GM19238 (cell line): ENCODE measurements at regions not wholly inside any gene's neighbourhood (a gene's known extent, or its start where the extent isn't known, plus 50 kb on each side); places are given as distances from the start of the nearest gene placed in this dataset.
"Not testable (repeated sequence)": the region's sequence is repeated elsewhere in the genome, so short reads cannot be mapped to it uniquely, and the experiment has no call there.

Experiments
- DNase-seq: peaks from one replicate; pipeline ENCODE4 v3.0.0; 2011; ENCODE audit warnings: low spot score; ENCODE audit not compliant: insufficient read length

DNA sequence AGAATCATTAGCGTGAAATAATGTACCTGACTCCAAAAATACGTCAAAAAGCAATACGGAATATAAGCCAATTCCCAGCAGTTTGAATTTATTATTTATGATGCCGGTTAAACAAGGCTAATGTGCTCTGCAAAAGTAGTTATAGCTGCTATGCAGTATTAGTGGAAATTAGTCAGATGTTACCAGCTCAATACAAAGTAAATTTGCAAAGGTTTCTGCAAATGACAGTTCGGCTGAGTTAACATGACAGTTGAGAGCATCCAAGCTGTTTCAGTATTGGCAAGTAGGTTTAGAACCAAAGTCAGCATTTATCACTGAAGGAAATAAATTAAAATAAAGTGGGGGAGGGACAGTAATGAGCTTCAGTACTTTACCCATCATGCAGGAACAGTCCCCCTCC is 1665.8 kb upstream of the FLRT2 start:
- DNase-seq: no peak

GRCh38 chr14:83867566-83868225 is 1662.2 kb upstream of the FLRT2 start:
- no peak for DNase-seq

DNA sequence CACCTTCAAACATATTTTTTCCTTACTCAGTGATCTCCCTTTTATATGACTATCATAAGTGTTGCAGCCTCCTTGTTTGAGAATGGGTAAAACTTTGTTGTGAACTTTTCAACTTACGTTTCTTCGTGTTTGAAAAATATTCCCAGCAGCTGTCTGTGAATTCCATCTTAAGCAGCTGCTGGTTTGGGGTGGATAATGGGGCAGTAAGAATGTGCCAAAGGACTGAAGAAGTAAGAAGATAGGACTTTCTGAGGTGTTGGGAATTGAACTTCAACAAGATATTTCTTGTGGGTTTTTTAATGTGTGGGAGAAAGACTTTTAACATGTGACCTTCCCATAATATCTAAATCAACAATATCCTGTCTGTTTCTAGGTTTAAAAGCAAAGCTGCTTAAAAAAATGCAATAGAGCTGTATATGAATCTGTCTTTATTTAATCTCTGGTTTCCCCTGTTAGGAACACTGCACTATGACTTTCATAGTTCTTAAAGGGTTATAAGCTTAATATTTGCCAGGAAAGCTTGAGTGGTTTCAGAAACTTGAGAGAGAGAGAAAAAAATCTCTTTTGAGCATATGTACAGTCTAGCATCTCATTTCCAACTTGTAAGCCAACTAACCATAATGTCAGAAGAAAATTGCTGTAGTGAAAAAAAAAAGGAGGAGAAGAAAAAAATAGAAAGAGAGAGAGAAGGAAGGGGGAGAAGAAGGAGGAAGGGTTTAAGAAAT is 1659.2 kb upstream of the FLRT2 start:
- DNase-seq: no peak

GRCh38 chr14:83873669-83874068 is 1656.3 kb upstream of the FLRT2 start:
- no peak for DNase-seq

- no peak for DNase-seq
These were observed 1655.3 kb upstream of the FLRT2 start for GRCh38 chr14:83874662-83875061.

DNA sequence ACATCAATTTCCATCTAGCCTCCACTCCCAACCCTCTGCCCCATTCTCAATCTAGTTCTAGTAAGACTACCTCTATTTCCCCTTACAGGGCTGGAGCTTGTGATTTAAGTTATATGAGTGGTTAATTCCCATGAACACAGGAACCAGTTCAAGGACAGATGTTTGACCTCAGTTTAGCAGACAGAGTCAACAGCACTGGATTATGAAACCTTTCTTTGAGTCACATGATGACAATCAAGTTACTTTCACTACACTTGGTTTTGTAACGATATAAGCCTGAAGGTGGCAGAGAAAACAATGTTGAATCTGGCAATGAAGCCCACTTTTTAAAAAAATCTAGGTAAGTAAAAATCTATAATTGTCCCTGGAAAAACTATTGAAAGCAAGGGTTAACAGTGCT is 1646.2 kb upstream of the FLRT2 start:
- DNase-seq: no peak

GRCh38 chr14:83885837-83886293 is 1644.1 kb upstream of the FLRT2 start:
- no peak for DNase-seq

DNA sequence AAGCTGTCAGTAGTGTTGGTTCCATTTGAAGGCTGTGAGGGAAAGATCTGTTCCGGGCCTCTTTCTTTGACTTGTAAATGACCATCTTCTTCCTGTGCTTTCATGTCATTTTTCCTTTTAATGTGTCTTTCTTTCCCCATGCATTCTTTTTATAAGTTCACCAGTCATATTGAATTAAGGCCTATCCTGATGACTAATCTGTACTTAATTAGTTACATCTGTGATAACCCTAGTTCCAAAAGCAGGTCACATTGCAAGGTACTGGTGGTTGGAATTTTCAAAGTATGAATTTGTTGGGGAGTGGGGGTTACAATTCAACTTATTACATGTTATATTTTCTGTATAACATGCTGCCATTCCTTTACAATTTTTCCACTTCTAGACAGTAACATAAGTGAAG is 1642.1 kb upstream of the FLRT2 start:
- DNase-seq: no peak

- DNase-seq: no peak
These were observed 1636.5 kb upstream of the FLRT2 start for GRCh38 chr14:83893447-83893846.

GRCh38 chr14:83894568-83894967 is 1635.4 kb upstream of the FLRT2 start:
- DNase-seq: no peak

- DNase-seq: not testable (repeated sequence)
These were observed 1631.4 kb upstream of the FLRT2 start for GRCh38 chr14:83898558-83898957.

- DNase-seq: no peak
These were observed 1630.2 kb upstream of the FLRT2 start for GRCh38 chr14:83899706-83900105.

GRCh38 chr14:83905157-83905556 is 1624.8 kb upstream of the FLRT2 start:
- DNase-seq: no peak

GRCh38 chr14:83908419-83908818 is 1621.5 kb upstream of the FLRT2 start:
- DNase-seq: no peak

- DNase-seq: no peak
These were observed 1620.4 kb upstream of the FLRT2 start for GRCh38 chr14:83909507-83909906.

- DNase-seq: no peak
These were observed 1617.8 kb upstream of the FLRT2 start for GRCh38 chr14:83912032-83912642.

- DNase-seq: no peak
These were observed 1616.5 kb upstream of the FLRT2 start for GRCh38 chr14:83913476-83913875.

DNA sequence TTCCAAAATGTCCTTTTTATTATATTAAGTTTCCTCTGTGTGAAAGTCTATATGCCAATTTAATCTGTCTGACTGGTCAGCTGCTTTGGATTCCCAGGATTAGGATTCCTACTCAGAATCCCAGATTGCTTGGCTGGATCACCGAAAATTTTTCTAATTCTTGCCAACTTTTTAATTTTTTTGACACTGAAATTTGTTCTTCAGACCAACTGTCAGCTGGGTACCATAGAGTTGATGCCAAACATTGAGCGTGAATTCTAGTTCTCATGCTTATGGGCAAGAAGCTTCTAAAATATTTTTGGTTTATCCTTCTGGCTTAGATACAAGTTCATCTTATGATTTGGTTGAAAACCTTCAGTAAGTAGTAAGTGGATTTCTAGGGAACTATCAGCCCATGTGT is 1611.4 kb upstream of the FLRT2 start:
- no peak for DNase-seq

DNA sequence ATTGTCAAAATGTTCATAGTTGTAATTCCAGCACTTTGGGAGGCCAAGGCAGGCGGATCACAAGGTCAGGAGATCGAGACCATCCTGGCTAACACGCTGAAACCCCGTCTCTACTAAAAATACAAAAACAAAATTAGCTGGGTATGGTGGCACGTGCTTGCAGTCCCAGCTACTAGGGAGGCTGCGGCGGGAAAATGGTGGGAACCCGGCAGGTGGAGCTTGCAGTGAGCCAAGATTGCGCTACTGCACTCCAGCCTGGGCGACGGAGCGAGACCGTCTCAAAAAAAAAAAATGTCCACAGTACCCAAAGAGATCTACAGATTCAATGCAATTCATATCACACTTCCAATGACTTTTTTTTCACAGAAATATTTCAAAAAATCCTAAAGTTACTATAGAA is 1610.3 kb upstream of the FLRT2 start:
- not testable (repeated sequence) for DNase-seq

DNA sequence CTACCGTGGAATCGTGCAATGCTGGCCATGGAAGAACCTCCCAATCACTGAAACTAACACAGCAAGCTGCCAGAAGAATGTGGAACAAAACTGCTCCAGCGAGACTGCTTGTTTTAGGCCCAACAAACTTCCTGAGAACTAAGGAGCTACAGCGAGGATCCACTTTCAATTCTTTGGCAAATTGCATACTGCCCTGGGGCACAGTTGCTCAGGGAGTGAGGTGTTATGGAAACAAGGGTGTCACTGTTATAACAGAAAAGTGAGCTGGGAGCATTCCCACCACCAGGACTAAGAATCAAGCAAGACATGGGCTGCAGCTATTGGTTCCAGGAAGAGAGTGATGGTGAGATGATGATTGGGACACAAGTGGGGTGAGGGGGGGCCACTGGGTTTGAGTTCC is 1606.1 kb upstream of the FLRT2 start:
- no peak for DNase-seq

- no peak for DNase-seq
These were observed 1605.7 kb upstream of the FLRT2 start for GRCh38 chr14:83924259-83924658.

DNA sequence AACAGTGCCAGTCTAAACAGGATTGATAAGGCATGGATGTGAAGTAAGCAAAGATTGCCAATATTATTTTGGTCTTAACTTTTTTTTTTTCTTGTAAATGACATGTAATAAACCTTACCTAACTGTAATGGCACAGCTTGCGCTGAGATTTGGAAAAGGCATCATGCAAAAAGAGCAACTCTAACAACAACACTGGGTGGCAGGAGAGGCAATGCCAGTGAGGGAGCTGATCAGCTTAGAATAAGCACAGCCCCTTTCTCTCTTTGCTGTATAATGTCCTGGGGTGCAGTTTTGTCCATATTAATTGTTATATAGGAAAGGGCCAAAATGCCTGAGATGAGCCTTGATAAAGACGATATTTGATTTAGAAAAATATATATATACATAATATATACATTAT is 1589.7 kb upstream of the FLRT2 start:
- DNase-seq: no peak

DNA sequence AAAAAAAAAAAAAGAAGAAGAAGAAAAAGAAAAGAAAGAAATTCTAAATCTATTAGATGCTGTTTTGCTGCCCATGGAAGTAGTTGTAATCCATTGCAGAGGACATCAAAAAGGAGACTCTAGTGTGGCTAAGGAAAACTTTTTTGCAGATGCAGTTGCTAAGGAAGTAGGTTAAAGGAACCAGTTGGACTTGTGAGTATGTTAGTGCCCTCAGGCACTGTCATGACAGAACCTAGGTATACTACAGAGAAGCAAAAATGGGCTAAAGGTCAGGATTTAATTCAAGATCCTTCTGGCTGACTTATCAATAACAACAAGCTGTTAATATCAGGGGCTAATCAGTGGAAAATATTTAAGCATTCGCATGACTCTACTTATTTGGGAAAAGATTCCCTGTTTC is 1571.6 kb upstream of the FLRT2 start:
- DNase-seq: no peak
